Esophagus muscularis mucosa (tissue), 4 donors: ENCODE measurements at regions not wholly inside any gene's neighbourhood (a gene's known extent, or its start where the extent isn't known, plus 50 kb on each side); places are given as distances from the start of the nearest gene placed in this dataset.
A peak's percentile ranks its signal among the peaks of the same experiment; 100 is the strongest.

Source experiments
- DNase-seq: peaks from one replicate; pipeline ENCODE4 v3.0.0-alpha.2; 2017; ENCODE audit errors: extremely low spot score
- H3K27ac ChIP-seq, 4 donors: fragments of 200-600 bp; sonication (generic); replicated peaks in 1 of 4; 1 replicate in 3 of 4; 2 replicates in 1 of 4; pipeline ENCODE4 v1.5.1; 2016 to 2019; ENCODE audit warnings: mild to moderate bottlenecking in 1 of 4
- H3K27me3 ChIP-seq, 4 donors: fragments of 200-600 bp; sonication (generic); one replicate each; pipeline versions ENCODE4 v1.5.1 to v1.6.0; 2016 to 2019
- H3K36me3 ChIP-seq, 4 donors: fragments of 200-600 bp; sonication (generic); one replicate each; pipeline ENCODE4 v1.5.1; 2016 to 2019
- H3K4me1 ChIP-seq, 4 donors: fragments of 200-600 bp; sonication (generic); one replicate each; pipeline ENCODE4 v1.5.1; 2016 to 2019
- H3K4me3 ChIP-seq, 4 donors: fragments of 200-600 bp; sonication (generic); 1 replicate in 2 of 4; 2 replicates in 2 of 4; pipeline ENCODE4 v1.5.1; 2016 to 2019; ENCODE audit warnings: mild to moderate bottlenecking in 4 of 4, moderate library complexity in 1 of 4
- H3K9me3 ChIP-seq, 4 donors: fragments of 200-600 bp; sonication (generic); 1 replicate in 3 of 4; 2 replicates in 1 of 4; pipeline ENCODE4 v1.5.1; 2016 to 2019
- EP300 ChIP-seq: sonication (generic); formaldehyde crosslinking; IDR thresholded peaks from one replicate; pipeline ENCODE4 v1.6.1; 2017; ENCODE audit warnings: antibody characterized with exemption
- POLR2A ChIP-seq: fragments of 450-650 bp; IDR thresholded peaks from one replicate; pipeline ENCODE4 v1.6.1; 2017; ENCODE audit warnings: antibody characterized with exemption, moderate library complexity, mild to moderate bottlenecking, low read depth
- POLR2AphosphoS5 ChIP-seq, 2 donors: sonication (generic); formaldehyde crosslinking; IDR thresholded peaks; one replicate each; pipeline ENCODE4 v1.6.1; 2017; ENCODE audit warnings: antibody characterized with exemption in 2 of 2
- WGBS: methylation state at CpG from one replicate; pipeline ENCODE4 v1.1.5; 2018; 5-methylcytosine and 5-hydroxymethylcytosine counted together
- intact Hi-C: fragments of 100-400 bp; cut with DNase I; formaldehyde crosslinking; loops from one replicate; pipeline ENCODE4 v1.15.1; 2023
- TF ChIP-seq, protein P1 (sequence below), 3 experiments: fragments of 200-600 bp in 2 of 3; fragments of 450-650 bp in 1 of 3; sonication (generic) in 2 of 3; IDR thresholded peaks; one replicate each; pipeline ENCODE4 v1.5.1; 2017 to 2019; ENCODE audit warnings: antibody characterized with exemption in 3 of 3, mild to moderate bottlenecking in 2 of 3, moderate library complexity in 1 of 3

GRCh38 chr9:105967797-105968196 lies 273.5 kb downstream of the TMEM38B start:
- intact Hi-C loops = no loop called here
- 59% methylated on average over 2 of the region's 2 CpGs for WGBS
- TF ChIP-seq POLR2A = no peak
- no peak for TF ChIP-seq EP300
- TF ChIP-seq, protein P1, sequence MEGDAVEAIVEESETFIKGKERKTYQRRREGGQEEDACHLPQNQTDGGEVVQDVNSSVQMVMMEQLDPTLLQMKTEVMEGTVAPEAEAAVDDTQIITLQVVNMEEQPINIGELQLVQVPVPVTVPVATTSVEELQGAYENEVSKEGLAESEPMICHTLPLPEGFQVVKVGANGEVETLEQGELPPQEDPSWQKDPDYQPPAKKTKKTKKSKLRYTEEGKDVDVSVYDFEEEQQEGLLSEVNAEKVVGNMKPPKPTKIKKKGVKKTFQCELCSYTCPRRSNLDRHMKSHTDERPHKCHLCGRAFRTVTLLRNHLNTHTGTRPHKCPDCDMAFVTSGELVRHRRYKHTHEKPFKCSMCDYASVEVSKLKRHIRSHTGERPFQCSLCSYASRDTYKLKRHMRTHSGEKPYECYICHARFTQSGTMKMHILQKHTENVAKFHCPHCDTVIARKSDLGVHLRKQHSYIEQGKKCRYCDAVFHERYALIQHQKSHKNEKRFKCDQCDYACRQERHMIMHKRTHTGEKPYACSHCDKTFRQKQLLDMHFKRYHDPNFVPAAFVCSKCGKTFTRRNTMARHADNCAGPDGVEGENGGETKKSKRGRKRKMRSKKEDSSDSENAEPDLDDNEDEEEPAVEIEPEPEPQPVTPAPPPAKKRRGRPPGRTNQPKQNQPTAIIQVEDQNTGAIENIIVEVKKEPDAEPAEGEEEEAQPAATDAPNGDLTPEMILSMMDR (IDR thresholded peaks at IDR 0.05) = no peak
- no peak for TF ChIP-seq POLR2AphosphoS5 (IDR thresholded peaks at IDR 0.05)

GRCh38 chr9:105968811-105969466 lies 274.6 kb downstream of the TMEM38B start:
- 100% methylated on average over 4 of the region's 4 CpGs for WGBS
- no peaks in the 10 kb centered on the region for H3K27me3 ChIP-seq
- no peak for DNase-seq
- TF ChIP-seq POLR2AphosphoS5 (IDR thresholded peaks at IDR 0.05) = no peak
- H3K9me3 ChIP-seq = no peaks in the 10 kb centered on the region
- H3K4me3 ChIP-seq = no peak overlapping the region
- H3K27ac ChIP-seq = no peak overlapping the region
- no peaks in the 10 kb centered on the region for H3K36me3 ChIP-seq
- peaks cover 0 to 4% (median 2%) of the 10 kb centered on the region in 4 donors for H3K4me1 ChIP-seq
- intact Hi-C loops = no loop called here

More at GRCh38 chr9:105967797-105968196, 273.5 kb downstream of the TMEM38B start:
- Histone ChIP-seq H3K9me3 (no peaks in the 10 kb centered on the region), H3K4me1 (peaks cover 0 to 4% (median 1%) of the 10 kb centered on the region in 4 donors), H3K27me3 (no peaks in the 10 kb centered on the region), H3K27ac (no peak overlapping the region), H3K4me3 (no peak overlapping the region), H3K36me3 (no peaks in the 10 kb centered on the region)
- DNase-seq = peak; percentile 8

DNA sequence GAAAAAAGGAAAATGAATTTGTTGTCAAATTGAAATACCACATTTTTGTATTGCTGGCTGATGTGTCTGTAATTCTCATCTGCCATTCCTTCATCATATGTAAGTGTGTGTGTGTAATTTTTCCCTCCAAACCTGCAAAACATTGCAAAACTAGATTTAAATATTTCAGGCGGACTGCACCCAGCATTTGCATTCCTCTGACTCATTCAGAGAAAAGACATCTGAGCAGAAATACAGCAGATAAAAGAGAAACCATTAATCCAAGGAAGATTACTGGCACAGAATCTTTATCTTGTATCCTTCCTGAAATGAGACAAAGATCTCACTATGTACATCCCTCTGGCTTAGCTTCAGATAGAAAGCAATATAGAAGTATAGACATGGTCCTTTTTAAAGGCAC lies 275.3 kb downstream of the TMEM38B start:
- Histone ChIP-seq H3K27ac (no peak overlapping the region), H3K4me3 (no peak overlapping the region), H3K9me3 (no peaks in the 10 kb centered on the region), H3K27me3 (no peaks in the 10 kb centered on the region), H3K36me3 (no peaks in the 10 kb centered on the region), H3K4me1 (peaks cover 0 to 4% (median 2%) of the 10 kb centered on the region in 4 donors)
- no peak for DNase-seq
- TF ChIP-seq POLR2A (no peak), POLR2AphosphoS5 (IDR thresholded peaks at IDR 0.05) (no peak), EP300 (no peak)
- TF ChIP-seq, protein P1 (IDR thresholded peaks at IDR 0.05) = no peak
- intact Hi-C loops = no loop called here
- WGBS = 83% methylated on average over 1 of the region's 1 CpG

GRCh38 chr9:105971986-105972385 lies 277.6 kb downstream of the TMEM38B start:
- WGBS = 36% methylated on average over 2 of the region's 2 CpGs
- H3K27ac ChIP-seq = no peak overlapping the region
- TF ChIP-seq EP300 = no peak
- TF ChIP-seq, protein P1 (IDR thresholded peaks at IDR 0.05) = no peak
- H3K36me3 ChIP-seq = no peaks in the 10 kb centered on the region
- H3K9me3 ChIP-seq = no peaks in the 10 kb centered on the region
- H3K4me1 ChIP-seq = peaks cover 0 to 4% (median 2%) of the 10 kb centered on the region in 4 donors
- H3K27me3 ChIP-seq = no peaks in the 10 kb centered on the region
- DNase-seq = no peak
- intact Hi-C loops = no loop called here
- no peak overlapping the region for H3K4me3 ChIP-seq

DNA sequence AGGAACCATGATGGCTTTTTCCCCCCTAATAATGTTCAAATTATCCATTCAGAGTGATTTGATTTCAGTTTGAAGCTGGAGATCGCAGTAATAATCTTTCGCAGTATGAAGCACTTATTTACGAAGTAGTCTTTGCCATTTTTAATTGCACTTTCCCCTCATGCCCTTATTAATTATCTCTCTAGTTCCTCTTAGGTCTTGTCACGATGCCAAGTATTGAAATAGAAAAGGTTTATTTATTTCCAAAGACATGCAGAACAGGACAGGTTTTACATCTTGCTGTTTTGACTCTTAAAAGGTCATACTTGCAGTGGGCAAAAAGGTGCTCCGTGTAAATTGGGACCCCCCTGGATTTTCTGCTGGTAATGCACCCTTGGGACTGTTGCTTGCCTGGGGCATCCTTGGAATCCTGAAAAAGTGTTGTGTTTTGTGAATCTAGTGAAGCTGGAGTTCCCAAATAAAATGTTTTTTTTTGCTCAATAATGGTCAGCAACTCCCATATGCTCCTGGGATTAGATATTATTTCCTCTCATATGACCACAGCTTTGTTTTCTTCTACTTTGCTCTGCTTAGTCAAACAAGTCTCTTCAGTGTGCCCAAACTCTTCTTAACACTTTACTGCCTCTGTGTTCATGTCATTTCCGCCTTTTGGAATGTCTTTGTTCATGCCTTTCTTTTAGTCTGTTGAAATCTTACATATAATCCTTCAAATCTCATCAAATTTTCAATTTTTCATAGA lies 278.3 kb downstream of the TMEM38B start:
- Histone ChIP-seq H3K9me3 (no peaks in the 10 kb centered on the region), H3K27me3 (no peaks in the 10 kb centered on the region), H3K36me3 (no peaks in the 10 kb centered on the region), H3K27ac (no peak overlapping the region), H3K4me1 (peaks cover 0 to 4% (median 2%) of the 10 kb centered on the region in 4 donors), H3K4me3 (no peak overlapping the region)
- peak; percentile 19 for DNase-seq
- 73% methylated on average over 6 of the region's 6 CpGs for WGBS
- intact Hi-C loops = no loop called here
- no peak for TF ChIP-seq POLR2AphosphoS5 (IDR thresholded peaks at IDR 0.05)
- TF ChIP-seq POLR2A = no peak
- no peak for TF ChIP-seq EP300
- TF ChIP-seq, protein P1 (IDR thresholded peaks at IDR 0.05) = no peak
